ENCODE measurements at regions not wholly inside any gene's neighbourhood (a gene's known extent, or its start where the extent isn't known, plus 50 kb on each side); places are given as distances from the start of the nearest gene placed in this dataset.

- Histone ChIP-seq H3K27me3 (replicated peaks in 1 of 4; ENCODE audit: control extremely low read depth in 1 of 4, control insufficient read depth in 3 of 4, insufficient read depth in 4 of 4, low read length in 3 of 4) (no peaks in the 10 kb centered on the region), H3K9me3 (ENCODE audit: control extremely low read depth in 1 of 3, control insufficient read depth in 2 of 3, insufficient read depth in 1 of 3, low read length in 2 of 3) (peaks cover 0 to 24% (median 0%) of the 10 kb centered on the region in 3 donors), H3K9ac (ENCODE audit: low read length) (no peak overlapping the region), H3K27ac (ENCODE audit: low read length in 2 of 2) (no peak overlapping the region), H3K4me2 (replicated peaks; ENCODE audit: low read depth, low read length, poor library complexity, severe bottlenecking) (no peak overlapping the region), H3K4me3 (ENCODE audit: control extremely low read depth in 1 of 5, extremely low read depth in 1 of 5, insufficient read depth in 1 of 5, low read depth in 2 of 5, low read length in 4 of 5) (no peak overlapping the region), H4K20me1 (ENCODE audit: control insufficient read depth, insufficient read depth, low read length, poor library complexity, severe bottlenecking) (no peaks in the 10 kb centered on the region), H3K36me3 (replicated peaks in 1 of 2; ENCODE audit: control extremely low read depth in 1 of 2, control insufficient read depth in 1 of 2, extremely low read depth in 1 of 2, insufficient read depth in 2 of 2, low read length in 1 of 2) (no peaks in the 10 kb centered on the region), H3K79me2 (ENCODE audit: control insufficient read depth, insufficient read depth, low read length) (no peaks in the 10 kb centered on the region), H2AFZ (ENCODE audit: insufficient read depth, low read depth, low read length, poor library complexity, severe bottlenecking) (no peak overlapping the region), H3K4me1 (ENCODE audit: control insufficient read depth in 2 of 2, insufficient read depth in 2 of 2, low read length in 2 of 2) (no peaks in the 10 kb centered on the region)
- Mint-ChIP-seq H3K27ac (no peak overlapping the region), H3K4me1 (no peaks in the 10 kb centered on the region), H3K9me3 (ENCODE audit: insufficient read depth) (peaks cover 6% of the 10 kb centered on the region), H3K4me3 (no peak overlapping the region), H3K27me3 (no peaks in the 10 kb centered on the region)
- ChIA-PET POLR2A (no interaction called here), CTCF (no interaction called here)
- ATAC-seq (ENCODE audit: low read depth) (no peak), DNase-seq (no peak)
- WGBS (ENCODE audit: insufficient coverage): 94% methylated on average over 10 of the region's 13 CpGs
- intact Hi-C loops (cut with micrococcal nuclease): no loop called here
- TF ChIP-seq EZH2 (IDR thresholded peaks at IDR 0.05; ENCODE audit: borderline replicate concordance, insufficient read depth, low read depth, low read length, poor library complexity, severe bottlenecking) (no peak), CTCF (IDR thresholded peaks at IDR 0.05) (no peak)
These were observed 161.3 kb upstream of the IRX2 start for GRCh38 chr5:2912741-2913140.

GRCh38 chr5:2910401-2911175 is 159.1 kb upstream of the IRX2 start:
- Histone ChIP-seq H3K4me1 (ENCODE audit: control insufficient read depth in 2 of 2, insufficient read depth in 2 of 2, low read length in 2 of 2) (no peaks in the 10 kb centered on the region), H2AFZ (ENCODE audit: insufficient read depth, low read depth, low read length, poor library complexity, severe bottlenecking) (no peak overlapping the region), H3K79me2 (ENCODE audit: control insufficient read depth, insufficient read depth, low read length) (no peaks in the 10 kb centered on the region), H3K27me3 (replicated peaks in 1 of 4; ENCODE audit: control extremely low read depth in 1 of 4, control insufficient read depth in 3 of 4, insufficient read depth in 4 of 4, low read length in 3 of 4) (no peaks in the 10 kb centered on the region), H3K9me3 (ENCODE audit: control extremely low read depth in 1 of 3, control insufficient read depth in 2 of 3, insufficient read depth in 1 of 3, low read length in 2 of 3) (peaks cover 0 to 23% (median 0%) of the 10 kb centered on the region in 3 donors), H3K9ac (ENCODE audit: low read length) (no peak overlapping the region), H3K36me3 (replicated peaks in 1 of 2; ENCODE audit: control extremely low read depth in 1 of 2, control insufficient read depth in 1 of 2, extremely low read depth in 1 of 2, insufficient read depth in 2 of 2, low read length in 1 of 2) (no peaks in the 10 kb centered on the region), H3K27ac (ENCODE audit: low read length in 2 of 2) (no peak overlapping the region), H3K4me2 (replicated peaks; ENCODE audit: low read depth, low read length, poor library complexity, severe bottlenecking) (no peak overlapping the region), H3K4me3 (ENCODE audit: control extremely low read depth in 1 of 5, extremely low read depth in 1 of 5, insufficient read depth in 1 of 5, low read depth in 2 of 5, low read length in 4 of 5) (no peak overlapping the region), H4K20me1 (ENCODE audit: control insufficient read depth, insufficient read depth, low read length, poor library complexity, severe bottlenecking) (no peaks in the 10 kb centered on the region)
- no peak overlapping the region for H3K4me3 Mint-ChIP-seq
- peaks cover 6% of the 10 kb centered on the region for H3K9me3 Mint-ChIP-seq (ENCODE audit: insufficient read depth)
- no peaks in the 10 kb centered on the region for H3K4me1 Mint-ChIP-seq
- intact Hi-C loops (cut with micrococcal nuclease): no loop called here
- no peaks in the 10 kb centered on the region for H3K27me3 Mint-ChIP-seq
- H3K27ac Mint-ChIP-seq: no peak overlapping the region
- CTCF ChIA-PET: no interaction called here
- DNase-seq: no peak
- ATAC-seq (ENCODE audit: low read depth): no peak
- no peak for TF ChIP-seq EZH2 (IDR thresholded peaks at IDR 0.05; ENCODE audit: borderline replicate concordance, insufficient read depth, low read depth, low read length, poor library complexity, severe bottlenecking)
- TF ChIP-seq CTCF (IDR thresholded peaks at IDR 0.05): no peak
- POLR2A ChIA-PET: no interaction called here
- 89% methylated on average over 6 of the region's 8 CpGs for WGBS (ENCODE audit: insufficient coverage)
